HG03060 (cell line): ENCODE measurements at regions not wholly inside any gene's neighbourhood (a gene's known extent, or its start where the extent isn't known, plus 50 kb on each side); places are given as distances from the start of the nearest gene placed in this dataset.
A peak's percentile ranks its signal among the peaks of the same experiment; 100 is the strongest.

Source experiments
- ATAC-seq: cut with Tn5 transposase; IDR thresholded peaks from one replicate; pipeline ENCODE4 v1.9.1; 2021; ENCODE audit warnings: low read depth, moderate number of reproducible peaks; ENCODE audit not compliant: unreplicated experiment

DNA sequence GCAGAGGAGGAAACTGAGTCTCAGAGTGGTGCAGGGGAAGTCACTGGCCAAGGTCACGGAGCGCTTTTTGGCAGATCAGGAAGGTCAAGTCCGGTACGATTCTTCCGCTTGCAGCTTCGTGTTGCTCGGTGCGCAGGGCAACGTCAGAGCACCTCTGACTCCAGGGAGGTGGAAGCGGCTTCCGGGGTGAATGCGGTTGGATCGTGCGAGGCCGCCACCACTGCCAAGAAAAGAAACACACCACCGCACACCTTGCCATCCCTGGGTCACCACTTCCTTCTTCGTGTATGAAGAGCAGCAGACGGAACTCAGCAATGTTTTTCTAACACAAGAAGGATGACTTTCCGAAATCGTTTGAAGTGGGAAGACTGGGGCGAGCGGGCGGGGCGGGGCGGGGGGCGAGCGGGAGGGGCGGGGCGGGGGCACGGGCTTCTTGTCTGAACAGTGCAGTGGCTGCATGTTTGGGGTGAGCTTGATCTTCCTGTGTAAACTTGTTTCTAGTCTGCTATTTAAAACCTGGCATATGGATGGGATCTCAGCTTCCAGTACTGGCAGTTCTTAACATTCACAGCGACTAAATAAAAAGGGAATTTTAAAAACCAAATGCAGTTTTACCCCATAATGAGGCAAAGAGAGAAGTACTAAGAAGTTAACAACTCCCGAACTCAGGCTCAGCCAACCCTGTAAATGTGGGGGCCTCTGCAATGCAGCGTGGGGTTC, 300.0 kb downstream of the RRAGC start:
- no peak for ATAC-seq

DNA sequence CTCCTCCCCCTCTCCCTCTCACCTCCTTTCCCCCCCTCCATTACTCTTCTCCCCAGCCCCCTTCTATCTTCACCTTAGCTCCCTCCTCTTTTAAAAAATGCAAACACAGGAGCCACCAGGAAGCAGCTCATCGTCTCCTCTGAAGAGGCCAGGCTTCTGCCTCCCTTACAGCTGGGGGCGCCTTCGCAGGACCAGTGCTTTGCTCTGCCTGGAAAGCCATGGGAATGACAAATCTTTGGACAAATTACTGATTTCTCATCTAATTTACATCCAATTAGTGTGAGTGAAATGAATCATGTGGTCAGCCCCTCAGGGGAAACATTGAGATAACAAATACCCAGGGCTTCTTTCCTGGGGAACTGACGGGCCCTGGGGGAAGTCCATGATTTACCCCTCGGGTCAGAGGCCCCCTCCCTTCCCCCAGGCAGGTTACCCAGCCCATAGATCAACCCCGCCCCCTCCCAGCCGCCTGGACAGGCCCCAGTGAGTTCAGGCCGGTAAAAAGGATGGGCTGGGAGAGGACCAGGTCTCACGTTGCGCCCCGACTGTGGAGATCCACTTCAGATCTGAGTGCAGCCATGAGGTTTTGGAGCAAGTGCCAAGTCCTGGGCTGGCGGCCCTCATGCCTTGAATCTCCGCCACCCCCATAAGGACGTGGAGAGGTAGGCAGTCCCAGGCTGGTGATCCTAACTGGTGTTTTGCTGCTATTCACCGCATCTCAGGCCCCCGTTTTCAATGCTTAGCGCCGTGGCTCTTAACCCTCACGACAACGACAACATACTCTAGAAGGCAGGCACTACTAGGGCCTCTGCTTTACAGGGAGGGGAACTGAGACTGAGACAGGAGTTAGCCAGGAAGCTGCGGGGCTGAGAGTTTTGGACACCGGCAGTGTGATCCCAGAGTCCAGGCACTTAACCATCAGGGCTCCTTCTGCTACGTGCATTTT, 300.8 kb downstream of the RRAGC start:
- no peak for ATAC-seq

DNA sequence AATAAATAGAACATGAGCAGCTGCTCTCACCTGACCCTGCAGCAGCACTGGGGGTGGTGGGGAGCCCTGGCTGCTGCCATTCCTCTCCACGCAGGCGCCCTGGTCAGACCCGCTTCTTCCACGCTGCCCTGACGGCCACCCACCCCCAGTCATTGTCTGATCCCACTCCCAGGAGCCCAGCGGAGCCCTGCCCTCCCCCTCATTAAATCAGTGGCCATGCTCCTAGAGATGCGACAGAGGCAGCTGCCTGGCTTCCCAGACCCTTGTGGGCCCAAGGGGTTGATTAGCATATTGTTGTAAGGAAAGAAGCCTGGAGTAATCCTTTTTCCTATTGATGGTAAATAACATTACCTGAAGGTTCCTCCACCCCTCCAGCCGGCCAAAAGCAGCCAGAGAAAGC, 301.5 kb downstream of the RRAGC start:
- no peak for ATAC-seq

DNA sequence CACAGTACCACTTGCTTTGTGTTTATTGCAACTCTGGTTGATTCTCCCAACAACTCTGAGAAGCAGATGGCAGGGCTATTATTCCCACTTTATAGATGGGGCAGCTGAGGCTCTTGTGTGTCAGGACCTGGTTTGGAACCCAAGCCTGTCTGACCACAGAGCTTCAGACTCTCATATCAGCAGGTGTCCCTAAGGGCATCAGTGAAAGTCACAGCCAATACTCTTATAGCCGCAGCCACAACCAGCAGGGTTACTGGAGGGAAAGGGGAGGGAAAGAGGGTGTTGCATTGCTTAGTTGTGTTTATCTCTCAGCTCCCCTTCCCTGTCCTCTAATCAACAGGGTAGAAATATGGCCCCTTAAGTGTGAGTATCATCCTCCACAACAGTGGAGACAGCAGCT, 304.0 kb downstream of the RRAGC start:
- ATAC-seq = no peak

DNA sequence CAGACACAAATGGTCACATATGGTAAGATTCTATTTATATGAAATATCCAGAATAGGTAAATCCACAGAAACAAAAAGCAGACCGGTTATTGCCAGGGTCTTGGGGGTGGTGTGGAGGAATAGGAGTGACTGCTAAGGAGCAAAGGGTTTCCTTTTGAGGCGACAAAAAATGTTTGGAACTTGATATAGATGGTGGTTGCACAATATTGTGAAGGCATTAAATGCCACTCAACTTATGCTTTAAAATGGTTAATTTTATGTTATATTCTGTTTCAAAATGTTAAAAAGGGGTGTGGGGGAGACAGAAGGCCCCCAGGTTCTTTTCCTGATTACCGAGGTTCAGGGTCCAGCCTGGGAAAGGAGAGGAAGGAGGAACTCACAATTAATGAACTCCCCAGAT, 304.4 kb downstream of the RRAGC start:
- no peak for ATAC-seq

DNA sequence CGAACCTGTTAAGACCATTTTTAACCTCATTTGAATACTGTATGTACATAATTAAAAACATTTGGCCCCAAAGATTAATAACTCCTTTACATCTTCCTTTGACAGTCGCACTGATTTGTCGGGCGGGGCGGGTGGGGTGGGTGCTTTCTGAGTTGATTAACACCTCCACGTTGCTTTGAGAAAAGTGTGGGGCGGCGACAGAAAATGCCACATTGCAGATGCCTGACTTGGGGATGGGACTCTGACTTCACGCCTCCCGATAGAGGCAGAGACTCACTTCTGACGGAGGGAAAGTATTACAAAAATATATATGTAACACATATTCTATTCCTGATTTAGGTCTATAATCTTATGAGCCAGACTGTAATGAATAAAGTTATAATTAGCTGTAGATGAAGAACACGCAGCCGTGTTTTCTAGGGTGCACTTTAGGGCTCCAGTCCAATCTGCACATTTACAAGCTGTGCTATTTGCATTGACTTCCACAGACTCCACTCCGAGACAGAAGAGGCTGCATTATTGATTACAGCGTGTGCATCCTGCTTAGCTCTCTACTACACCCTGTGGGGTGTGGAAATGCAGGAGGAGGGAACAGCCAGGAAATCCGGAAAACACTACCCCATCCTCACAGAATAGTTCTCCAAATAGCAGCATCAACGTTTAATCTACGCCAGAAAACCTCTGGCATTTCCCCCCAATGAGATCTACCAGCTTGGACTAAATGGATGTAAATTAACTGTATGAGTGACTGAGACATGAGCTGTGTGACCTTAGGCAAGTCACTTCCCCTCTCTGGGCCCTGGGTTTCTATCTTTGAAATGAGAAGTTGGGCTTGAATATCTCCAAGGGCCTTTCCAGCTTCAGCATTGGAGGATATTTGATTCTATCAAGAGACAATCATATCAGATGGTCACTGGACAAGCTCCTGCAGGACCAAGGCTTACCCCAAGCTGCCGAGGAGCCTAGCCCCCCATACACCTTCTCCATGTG, 308.0 kb downstream of the RRAGC start:
- ATAC-seq = no peak

DNA sequence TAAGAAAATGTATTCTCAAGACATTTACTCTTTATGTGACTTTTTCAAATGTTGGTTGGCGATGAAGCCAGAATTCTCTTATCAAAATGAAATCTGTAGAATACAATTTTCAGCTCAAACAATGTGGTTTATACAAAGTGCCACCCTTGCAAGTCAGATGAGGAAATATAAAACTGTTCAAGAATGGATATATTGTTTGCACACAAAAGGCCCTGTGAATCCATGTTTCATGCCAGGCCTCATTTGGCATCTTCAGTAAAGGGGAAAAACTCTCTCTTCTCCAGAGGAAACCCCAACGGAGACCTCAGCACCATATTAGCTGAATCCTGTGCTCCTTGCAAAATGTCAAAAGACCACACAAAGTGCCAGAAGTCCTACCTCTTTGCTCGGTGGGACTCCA, 310.4 kb downstream of the RRAGC start:
- no peak for ATAC-seq

DNA sequence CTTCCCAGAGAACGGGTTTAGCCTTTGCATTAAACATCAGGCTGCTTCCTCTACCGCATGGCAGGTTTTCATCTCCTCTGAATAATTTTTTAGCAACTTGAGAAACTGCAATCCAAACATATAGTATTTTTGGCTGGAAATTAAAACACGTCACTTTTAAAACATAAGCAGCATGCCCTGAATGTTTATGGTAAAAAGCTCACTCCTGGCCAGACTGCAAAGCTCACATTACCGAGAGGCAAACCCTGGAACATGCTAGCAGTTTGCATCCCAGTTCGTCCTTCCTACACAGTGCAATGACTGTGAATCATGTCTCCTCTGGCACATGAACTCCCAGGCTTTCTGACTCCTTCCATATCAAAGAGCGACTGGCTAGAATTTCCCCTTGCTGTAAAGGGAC, 312.3 kb downstream of the RRAGC start:
- ATAC-seq = no peak

DNA sequence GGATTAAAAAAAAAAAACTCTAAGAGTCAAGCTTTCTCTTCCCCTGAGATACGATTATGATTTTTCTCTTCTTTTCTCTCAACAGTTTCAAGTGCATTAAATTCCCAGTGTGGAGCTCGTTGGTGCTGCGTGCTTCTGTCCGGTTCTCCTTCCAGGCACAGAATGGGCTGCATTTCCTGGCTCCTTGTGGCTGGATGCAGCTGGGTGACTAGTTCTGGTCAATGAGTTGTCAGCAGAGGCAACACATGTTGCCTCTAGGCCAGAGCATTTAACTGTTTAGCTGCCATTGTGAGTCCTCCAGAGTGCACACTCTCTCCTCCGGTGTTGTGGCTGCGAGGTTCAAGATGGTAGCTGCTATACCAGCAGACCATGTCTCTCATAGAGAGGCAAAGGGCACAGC, 312.9 kb downstream of the RRAGC start:
- ATAC-seq = no peak

DNA sequence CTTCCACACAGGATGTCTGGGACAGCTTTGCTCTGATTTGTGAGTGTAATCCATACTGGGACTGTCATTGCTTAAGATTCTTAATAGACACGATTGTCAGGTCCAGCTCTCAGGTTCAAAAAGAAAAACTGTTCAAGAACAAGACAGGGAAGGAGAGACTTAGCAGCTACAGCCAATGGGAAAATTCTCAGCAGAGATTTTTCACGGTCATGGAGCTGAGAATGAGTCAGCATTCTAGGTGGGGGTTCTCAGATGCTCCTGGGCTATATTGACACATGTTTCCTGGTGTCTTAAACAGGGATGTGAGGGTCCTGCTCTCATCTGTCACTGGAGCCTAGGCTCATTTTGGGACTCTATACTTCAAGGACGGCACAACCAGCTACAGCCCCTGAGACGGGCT, 318.3 kb downstream of the RRAGC start:
- no peak for ATAC-seq

DNA sequence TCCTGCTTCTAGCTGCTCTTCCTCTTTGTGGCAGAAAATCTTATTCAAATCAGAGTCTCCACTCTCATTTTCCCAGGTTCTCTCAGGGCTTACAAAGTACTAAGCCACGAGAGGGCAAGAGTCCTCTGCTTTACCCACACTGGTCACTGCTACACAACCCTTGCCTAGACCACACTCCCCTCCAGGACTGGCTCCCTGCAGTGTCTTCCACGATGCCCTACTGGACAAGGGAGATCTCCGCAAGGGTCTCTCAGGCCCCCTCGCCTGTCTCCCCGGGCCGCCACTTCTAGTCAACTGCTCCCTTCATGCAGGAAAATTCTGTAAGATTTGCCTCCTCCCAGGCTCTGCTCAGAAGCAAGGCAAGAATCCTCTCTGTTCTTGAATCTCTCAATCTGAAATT, 319.6 kb downstream of the RRAGC start:
- ATAC-seq = no peak

DNA sequence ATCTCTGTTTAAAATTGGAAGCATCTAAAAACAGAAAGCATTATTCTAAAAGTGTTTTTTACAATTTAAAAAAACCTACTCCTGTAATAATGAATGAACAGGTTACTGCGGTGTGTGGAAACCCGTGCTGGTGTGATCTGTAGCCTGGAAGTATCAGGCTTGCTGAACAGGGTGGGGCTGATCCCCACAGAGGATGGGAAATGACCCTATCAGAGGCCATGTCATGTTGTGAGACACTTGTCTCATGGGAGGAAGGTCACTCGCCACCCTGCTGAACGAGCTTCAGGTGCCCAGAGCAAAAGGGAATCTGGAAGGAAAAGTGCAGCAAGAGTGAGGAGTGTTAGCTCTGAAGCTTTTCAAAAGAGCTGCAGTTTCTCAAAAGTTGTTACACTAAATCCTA, 320.7 kb downstream of the RRAGC start:
- no peak for ATAC-seq

DNA sequence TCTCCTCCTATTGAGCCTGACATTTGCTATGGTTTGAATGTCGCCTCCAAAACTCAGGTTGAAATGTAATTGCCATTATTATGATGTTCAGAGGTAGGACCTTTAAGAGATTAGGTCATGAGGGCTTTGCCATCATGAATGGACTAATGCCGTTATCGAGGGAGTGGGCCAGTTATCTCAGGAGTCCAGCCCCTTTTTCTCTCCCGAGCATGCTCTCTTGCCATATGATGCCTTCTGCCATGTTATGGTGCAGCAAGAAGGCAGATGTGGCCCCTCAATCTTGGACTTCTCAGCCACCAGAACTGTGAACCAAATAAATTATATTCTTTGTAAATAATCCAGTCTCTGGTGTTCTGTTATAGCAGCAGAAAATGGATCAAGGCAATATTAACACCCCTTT, 323.5 kb downstream of the RRAGC start:
- no peak for ATAC-seq

DNA sequence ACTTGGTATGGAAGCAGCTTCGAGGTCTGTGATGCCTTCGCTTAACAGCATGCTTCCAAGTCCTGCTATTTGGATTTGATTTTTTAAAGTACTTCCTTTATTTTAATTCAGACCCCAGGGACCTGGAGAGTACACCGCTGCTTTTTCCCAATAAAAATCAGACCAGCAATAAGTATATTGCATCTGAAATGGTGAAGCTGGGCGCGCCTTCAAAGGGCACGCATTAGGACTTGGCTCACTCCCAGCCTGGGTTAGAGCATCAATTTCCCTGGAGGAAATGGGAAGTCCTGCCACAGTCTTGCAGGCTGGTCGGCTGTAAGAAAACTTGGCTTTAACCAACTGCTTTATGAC, 325.1 kb downstream of the RRAGC start:
- no peak for ATAC-seq

DNA sequence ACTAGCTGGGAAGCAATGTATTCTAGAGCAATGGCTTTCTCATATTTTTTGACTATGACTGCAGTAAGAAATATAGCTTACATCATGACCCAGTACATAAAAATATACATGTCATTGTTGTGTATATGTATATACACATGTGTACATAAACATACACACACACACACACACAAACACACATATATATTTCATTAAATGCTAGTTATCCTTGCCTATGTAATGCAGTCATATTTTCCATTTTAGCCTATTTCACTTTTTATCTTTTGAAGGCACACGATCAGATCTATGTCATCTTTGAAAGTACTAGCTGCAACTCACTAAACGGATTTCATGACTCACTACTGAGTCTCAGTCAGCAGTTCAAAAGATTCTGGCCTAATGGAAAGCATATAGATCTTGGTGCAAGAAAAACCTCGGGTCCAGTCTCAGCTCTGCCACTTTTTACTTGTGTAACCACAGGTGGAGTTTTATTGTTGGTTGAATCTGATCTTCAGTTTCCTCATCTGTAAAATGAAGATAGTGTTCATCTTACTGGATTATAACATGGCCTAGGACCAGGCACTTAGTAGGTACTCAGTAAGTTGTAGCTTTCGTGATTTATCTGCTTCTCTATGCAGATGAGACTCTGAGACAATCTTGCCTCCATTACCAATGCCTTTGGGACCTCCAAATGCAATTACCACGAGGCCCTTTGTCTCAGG, 325.6 kb downstream of the RRAGC start:
- ATAC-seq = no peak

DNA sequence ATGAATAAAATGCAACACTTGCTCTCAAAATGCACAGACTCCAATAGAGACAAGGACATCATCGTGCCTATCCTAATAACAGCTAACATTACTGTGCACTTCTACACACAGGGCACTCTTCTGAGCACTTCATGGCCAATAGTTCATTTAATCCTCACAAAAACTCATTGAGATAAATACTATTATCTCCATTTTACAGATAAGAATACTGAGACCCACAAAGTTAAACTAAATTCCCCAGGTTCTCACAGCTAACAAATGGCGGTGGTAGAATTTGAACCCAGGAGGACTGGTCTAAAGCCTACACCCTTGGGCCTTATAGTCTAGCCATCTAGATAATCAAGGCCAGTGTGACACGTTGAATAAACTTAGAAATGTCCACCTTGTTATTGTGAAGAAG, 328.6 kb downstream of the RRAGC start:
- ATAC-seq = no peak

DNA sequence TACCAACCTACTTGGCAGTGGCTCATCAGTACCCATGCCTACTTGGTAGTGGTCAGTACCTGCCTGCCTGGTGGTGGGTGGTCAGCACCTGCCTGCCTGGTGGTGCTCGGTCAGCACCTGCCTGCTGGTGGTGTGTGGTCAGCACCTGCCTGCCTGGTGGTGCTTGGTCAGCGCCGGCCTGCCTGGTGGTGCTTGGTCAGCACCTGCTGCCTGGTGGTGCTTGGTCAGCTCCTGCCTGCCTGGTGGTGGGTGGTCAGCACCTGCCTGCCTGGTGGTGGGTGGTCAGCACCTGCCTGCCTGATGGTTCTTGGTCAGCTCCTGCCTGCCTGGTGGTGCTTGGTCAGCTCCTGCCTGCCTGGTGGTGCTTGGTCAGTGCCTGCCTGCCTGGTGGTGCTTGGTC, 329.6 kb downstream of the RRAGC start:
- no peak for ATAC-seq

DNA sequence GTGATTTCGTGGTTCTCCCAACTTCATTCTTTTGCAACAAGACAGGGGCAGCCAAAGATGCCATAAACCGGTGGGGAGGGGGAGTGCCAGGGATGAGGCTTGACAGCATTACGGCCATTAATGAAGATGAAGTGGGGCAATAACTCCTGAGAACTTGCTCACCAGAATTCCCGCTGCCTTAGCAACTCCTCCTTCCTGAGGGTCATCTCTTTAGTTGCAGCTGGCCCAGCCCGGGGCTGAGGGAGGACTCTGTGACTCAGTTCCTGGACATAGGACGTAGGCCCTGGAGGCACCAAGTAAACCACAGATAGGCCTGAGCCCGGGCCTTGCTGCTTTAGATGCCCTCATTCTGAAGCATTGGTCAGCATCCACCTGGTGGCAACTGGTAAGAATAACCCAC, 330.2 kb downstream of the RRAGC start:
- no peak for ATAC-seq

DNA sequence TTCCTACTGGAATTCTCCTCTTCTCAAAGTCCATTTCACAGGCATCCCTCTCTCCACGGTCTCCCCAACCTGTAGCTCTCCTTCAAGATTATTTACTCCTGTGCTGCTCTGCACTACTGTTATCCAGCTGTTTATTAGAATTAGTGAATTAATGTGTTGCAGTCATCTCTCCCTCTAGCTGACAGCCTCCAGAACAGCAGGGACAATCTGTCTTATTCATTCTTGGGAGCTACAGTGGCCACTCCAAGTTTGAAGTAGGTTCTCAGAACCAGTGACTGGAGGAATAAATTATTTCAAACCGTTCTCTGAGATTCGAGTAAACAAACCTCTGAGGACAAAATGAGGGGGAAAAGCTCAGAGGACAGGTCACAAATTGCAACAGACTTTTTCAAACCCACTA, 330.9 kb downstream of the RRAGC start:
- no peak for ATAC-seq

DNA sequence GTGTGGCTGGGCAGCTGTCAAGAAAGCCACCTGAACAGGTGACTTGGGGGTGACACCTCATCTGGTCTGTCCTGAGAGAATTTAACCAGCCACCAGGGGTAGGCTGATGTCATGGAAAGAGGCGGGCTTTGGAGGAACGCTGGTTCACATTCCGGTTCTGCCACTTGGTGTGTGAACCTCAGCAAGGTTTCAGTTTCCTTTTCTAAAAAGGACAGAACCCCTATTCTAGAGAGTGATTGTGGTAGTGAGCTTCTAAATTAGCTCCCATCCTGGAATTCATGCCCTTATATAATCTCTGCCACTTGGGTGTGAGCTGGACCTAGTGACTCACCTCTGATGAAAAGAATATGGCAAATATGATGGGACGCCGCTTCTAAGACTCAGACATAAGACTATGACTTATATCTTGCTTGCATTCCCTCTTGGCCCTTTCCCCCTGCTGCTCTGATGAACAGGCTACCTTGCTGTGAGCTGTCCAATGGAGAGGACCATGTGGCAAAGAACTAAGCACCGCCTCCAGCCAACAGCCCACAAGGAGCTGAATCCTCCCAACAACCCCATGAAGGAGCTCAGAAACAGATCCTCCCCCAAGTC, 332.1 kb downstream of the RRAGC start:
- ATAC-seq = peak; percentile 90
